B cell (primary cell): ENCODE measurements at regions not wholly inside any gene's neighbourhood (a gene's known extent, or its start where the extent isn't known, plus 50 kb on each side); places are given as distances from the start of the nearest gene placed in this dataset.

Source experiments
- ATAC-seq: fragments of 200-7000 bp; cut with Tn5 transposase; one replicate; pipeline ENCODE4 v1.10.0; 2021; ENCODE audit warnings: low read depth, mild to moderate bottlenecking, moderate number of reproducible peaks, moderate library complexity
- CTCF ChIA-PET: fragments of 350-600 bp; sonication (Branson Sonifier 250); formaldehyde crosslinking; loops from one replicate; lab custom pipeline; 2021; ENCODE audit warnings: antibody characterized with exemption, inconsistent platforms; lab: Charles Lee
- POLR2A ChIA-PET: fragments of 350-600 bp; sonication (Branson Sonifier 250); formaldehyde crosslinking; loops from one replicate; lab custom pipeline; 2021; ENCODE audit warnings: antibody characterized with exemption; lab: Charles Lee
- DNase-seq: peaks from one replicate; pipeline ENCODE4 v3.0.0; 2013
- H2AFZ ChIP-seq: 2 replicates; pipeline ENCODE4 v1.6.1; 2012; ENCODE audit warnings: mild to moderate bottlenecking, low read depth, low read length; ENCODE audit not compliant: insufficient read depth, poor library complexity, severe bottlenecking
- H3K27ac ChIP-seq, 2 donors: 1 replicate in 1 of 2; 2 replicates in 1 of 2; pipeline ENCODE4 v1.5.1; 2012 to 2013; ENCODE audit warnings: low read length in 2 of 2, mild to moderate bottlenecking in 2 of 2, moderate library complexity in 1 of 2
- H3K27me3 ChIP-seq, 4 experiments: fragments of 200-600 bp in 1 of 4; sonication (generic) in 1 of 4; replicated peaks in 1 of 4; 1 replicate in 2 of 4; 2 replicates in 2 of 4; pipeline versions ENCODE4 v1.6.1 to v1.7.0; 2013 to 2016; ENCODE audit warnings: low read length in 3 of 4, mild to moderate bottlenecking in 2 of 4, mixed read lengths in 1 of 4, moderate library complexity in 1 of 4; ENCODE audit not compliant: insufficient read depth in 4 of 4, control insufficient read depth in 3 of 4; ENCODE audit errors: control extremely low read depth in 1 of 4
- H3K36me3 ChIP-seq, 2 experiments: replicated peaks in 1 of 2; 1 replicate in 1 of 2; 2 replicates in 1 of 2; pipeline versions ENCODE4 v1.6.1 to v1.7.1; 2013; ENCODE audit warnings: low read length in 1 of 2; ENCODE audit not compliant: insufficient read depth in 2 of 2, control insufficient read depth in 1 of 2; ENCODE audit errors: control extremely low read depth in 1 of 2, extremely low read depth in 1 of 2
- H3K4me1 ChIP-seq, 2 donors: fragments of 200-600 bp in 1 of 2; sonication (generic) in 1 of 2; 1 replicate in 1 of 2; 2 replicates in 1 of 2; pipeline versions ENCODE4 v1.5.1 to v1.6.1; 2013 to 2017; ENCODE audit warnings: low read length in 2 of 2; ENCODE audit not compliant: control insufficient read depth in 2 of 2, insufficient read depth in 2 of 2
- H3K4me2 ChIP-seq: replicated peaks from 2 replicates; pipeline ENCODE3; 2012; ENCODE audit warnings: mild to moderate bottlenecking, low read depth, low read length; ENCODE audit not compliant: poor library complexity, severe bottlenecking
- H3K4me3 ChIP-seq, 5 experiments: fragments of 200-600 bp in 1 of 5; sonication (generic) in 1 of 5; 1 replicate in 3 of 5; 2 replicates in 2 of 5; pipeline versions ENCODE4 v1.5.1 to v1.7.0; 2011 to 2016; ENCODE audit warnings: low read length in 4 of 5, mild to moderate bottlenecking in 4 of 5, low read depth in 2 of 5, control low read depth in 1 of 5, moderate library complexity in 1 of 5; ENCODE audit not compliant: insufficient read depth in 1 of 5; ENCODE audit errors: control extremely low read depth in 1 of 5, extremely low read depth in 1 of 5
- H3K79me2 ChIP-seq: fragments of 200-600 bp; sonication (generic); one replicate; pipeline ENCODE4 v1.6.0; 2016; ENCODE audit warnings: low read length; ENCODE audit not compliant: control insufficient read depth, insufficient read depth
- H3K9ac ChIP-seq: fragments of 200-600 bp; sonication (generic); 2 replicates; pipeline ENCODE4 v1.6.1; 2017; ENCODE audit warnings: mild to moderate bottlenecking, low read length, moderate library complexity
- H3K9me3 ChIP-seq, 3 donors: one replicate each; pipeline versions ENCODE4 v1.6.1 to v1.7.1; 2013; ENCODE audit warnings: low read length in 2 of 3; ENCODE audit not compliant: control insufficient read depth in 2 of 3, insufficient read depth in 1 of 3; ENCODE audit errors: control extremely low read depth in 1 of 3
- H4K20me1 ChIP-seq: 2 replicates; pipeline ENCODE4 v1.6.0; 2012; ENCODE audit warnings: mild to moderate bottlenecking, low read length; ENCODE audit not compliant: insufficient read depth, control insufficient read depth, poor library complexity, severe bottlenecking
- H3K27ac Mint-ChIP-seq: one replicate; pipeline ENCODE4 v1.8.0; 2021; ENCODE audit warnings: mixed read lengths
- H3K27me3 Mint-ChIP-seq: one replicate; pipeline ENCODE4 v1.8.0; 2021; ENCODE audit warnings: mixed read lengths
- H3K4me1 Mint-ChIP-seq: one replicate; pipeline ENCODE4 v1.8.0; 2021; ENCODE audit warnings: mixed read lengths
- H3K4me3 Mint-ChIP-seq: one replicate; pipeline ENCODE4 v1.8.0; 2021; ENCODE audit warnings: mixed read lengths
- H3K9me3 Mint-ChIP-seq: one replicate; pipeline ENCODE4 v1.8.0; 2022; ENCODE audit warnings: mixed read lengths; ENCODE audit not compliant: insufficient read depth
- EZH2 ChIP-seq: IDR thresholded peaks from 2 replicates; pipeline ENCODE4 v1.6.1; 2012; ENCODE audit warnings: borderline replicate concordance, low read depth, mild to moderate bottlenecking, moderate library complexity, low read length; ENCODE audit not compliant: insufficient read depth, poor library complexity, severe bottlenecking
- WGBS: methylation state at CpG from one replicate; pipeline ENCODE4 v1.1.5; 2013; ENCODE audit warnings: missing lambda C conversion rate; ENCODE audit not compliant: insufficient coverage; 5-methylcytosine and 5-hydroxymethylcytosine counted together
- intact Hi-C: fragments of 100-400 bp; cut with micrococcal nuclease; formaldehyde crosslinking; loops from one replicate; pipeline ENCODE4 v1.10.0; 2022
- TF ChIP-seq, protein P1 (sequence below): fragments of 200-600 bp; IDR thresholded peaks from one replicate; pipeline ENCODE4 v1.8.0; 2022; ENCODE audit warnings: antibody characterized with exemption, mild to moderate bottlenecking

DNA sequence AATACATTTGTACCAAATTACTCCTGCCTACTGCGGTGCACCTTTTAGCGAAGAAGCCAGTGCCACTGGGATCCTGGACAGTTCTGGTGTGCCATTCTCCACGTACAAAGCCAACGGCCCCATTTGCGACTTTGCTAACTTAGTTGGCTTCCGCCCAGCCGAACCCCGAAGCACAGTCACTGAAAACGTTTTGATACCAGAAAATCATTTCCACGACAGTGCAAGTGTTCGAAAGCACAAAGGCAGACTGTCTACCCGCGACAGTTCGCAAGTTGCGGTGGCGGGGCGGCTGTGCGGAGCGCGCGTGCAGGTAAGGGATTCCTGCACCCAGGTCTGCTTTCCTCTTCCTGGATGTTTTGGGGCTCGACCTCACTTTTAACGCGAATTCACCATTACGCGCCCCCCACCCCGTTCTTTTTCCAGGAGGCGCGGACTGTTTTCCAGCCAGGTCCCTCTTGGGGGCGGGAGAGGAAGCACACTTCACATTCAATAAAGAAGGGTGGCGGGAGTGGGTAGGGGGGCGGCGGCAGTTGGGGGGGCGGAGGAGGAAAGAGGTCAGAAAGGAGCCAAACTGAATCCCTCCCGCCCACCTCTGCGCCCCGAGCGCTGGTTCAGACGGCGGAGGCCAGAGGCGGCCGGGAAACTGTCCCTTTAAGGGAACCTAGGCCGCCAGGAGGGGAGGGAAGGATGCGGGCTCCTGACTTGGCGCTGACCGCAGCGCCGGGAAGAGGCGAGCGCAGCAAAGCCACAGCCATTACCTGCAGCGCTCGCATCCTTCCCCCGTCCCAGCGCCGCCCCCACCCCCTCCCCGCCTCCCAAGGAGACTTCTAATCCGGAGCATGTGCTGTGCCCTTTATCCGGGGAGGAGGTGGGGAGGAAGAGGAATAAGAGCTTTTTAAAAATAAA is 107.4 kb upstream of the KCTD1 start:
- Mint-ChIP-seq H3K4me1 (peaks cover 14% of the 10 kb centered on the region), H3K4me3 (peak overlapping the region; percentile 56), H3K27ac (no peak overlapping the region), H3K9me3 (no peaks in the 10 kb centered on the region), H3K27me3 (peaks cover 75% of the 10 kb centered on the region)
- Histone ChIP-seq H3K27me3 (peaks cover 0 to 46% (median 27%) of the 10 kb centered on the region in 4 experiments), H2AFZ (no peak overlapping the region), H3K4me1 (peaks cover 4 to 16% of the 10 kb centered on the region in 2 donors), H3K79me2 (no peaks in the 10 kb centered on the region), H3K9me3 (no peaks in the 10 kb centered on the region), H3K4me3 (peak overlapping the region in 1 of 5 experiments; percentile 29), H3K9ac (no peak overlapping the region), H4K20me1 (no peaks in the 10 kb centered on the region), H3K36me3 (no peaks in the 10 kb centered on the region), H3K27ac (no peak overlapping the region), H3K4me2 (peak overlapping the region; percentile 71)
- ChIA-PET CTCF (no interaction called here), POLR2A (interaction anchor here (0.7 kb wide), 1 partner anchor 272 kb away, joined by 3 read pairs; no protein-coding TSS in a partner anchor)
- intact Hi-C loops = no loop called here
- DNase-seq (no peak), ATAC-seq (no peak)
- 6% methylated on average over 32 of the region's 58 CpGs for WGBS
- no peak for TF ChIP-seq EZH2
- TF ChIP-seq, protein P1, sequence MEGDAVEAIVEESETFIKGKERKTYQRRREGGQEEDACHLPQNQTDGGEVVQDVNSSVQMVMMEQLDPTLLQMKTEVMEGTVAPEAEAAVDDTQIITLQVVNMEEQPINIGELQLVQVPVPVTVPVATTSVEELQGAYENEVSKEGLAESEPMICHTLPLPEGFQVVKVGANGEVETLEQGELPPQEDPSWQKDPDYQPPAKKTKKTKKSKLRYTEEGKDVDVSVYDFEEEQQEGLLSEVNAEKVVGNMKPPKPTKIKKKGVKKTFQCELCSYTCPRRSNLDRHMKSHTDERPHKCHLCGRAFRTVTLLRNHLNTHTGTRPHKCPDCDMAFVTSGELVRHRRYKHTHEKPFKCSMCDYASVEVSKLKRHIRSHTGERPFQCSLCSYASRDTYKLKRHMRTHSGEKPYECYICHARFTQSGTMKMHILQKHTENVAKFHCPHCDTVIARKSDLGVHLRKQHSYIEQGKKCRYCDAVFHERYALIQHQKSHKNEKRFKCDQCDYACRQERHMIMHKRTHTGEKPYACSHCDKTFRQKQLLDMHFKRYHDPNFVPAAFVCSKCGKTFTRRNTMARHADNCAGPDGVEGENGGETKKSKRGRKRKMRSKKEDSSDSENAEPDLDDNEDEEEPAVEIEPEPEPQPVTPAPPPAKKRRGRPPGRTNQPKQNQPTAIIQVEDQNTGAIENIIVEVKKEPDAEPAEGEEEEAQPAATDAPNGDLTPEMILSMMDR = no peak
